Dermis blood vessel endothelial cell (primary cell): ENCODE measurements at regions not wholly inside any gene's neighbourhood (a gene's known extent, or its start where the extent isn't known, plus 50 kb on each side); places are given as distances from the start of the nearest gene placed in this dataset.

ENCODE experiments used
- DNase-seq: peaks from one replicate; pipeline ENCODE4 v3.0.0; 2010

- DNase-seq = no peak
Observed at GRCh38 chr11:45473341-45473895, 187.3 kb upstream of the SYT13 start.

GRCh38 chr11:45472716-45473317 lies 186.7 kb upstream of the SYT13 start:
- no peak for DNase-seq

- DNase-seq = no peak
Observed at GRCh38 chr11:45471266-45471665, 185.1 kb upstream of the SYT13 start.

GRCh38 chr11:45470794-45471167 lies 184.6 kb upstream of the SYT13 start:
- no peak for DNase-seq

GRCh38 chr11:45470151-45470793 lies 184.1 kb upstream of the SYT13 start:
- no peak for DNase-seq

GRCh38 chr11:45468267-45468856 lies 182.2 kb upstream of the SYT13 start:
- DNase-seq = peak; percentile 57

- no peak for DNase-seq
Observed at GRCh38 chr11:45463541-45463940, 177.4 kb upstream of the SYT13 start.

GRCh38 chr11:45461514-45461913 lies 175.4 kb upstream of the SYT13 start:
- DNase-seq = no peak

- DNase-seq = no peak
Observed at GRCh38 chr11:45459491-45459890, 173.3 kb upstream of the SYT13 start.

GRCh38 chr11:45458269-45458668 lies 172.1 kb upstream of the SYT13 start:
- DNase-seq = no peak

GRCh38 chr11:45457649-45458048 lies 171.5 kb upstream of the SYT13 start:
- DNase-seq = no peak

GRCh38 chr11:45456686-45457085 lies 170.5 kb upstream of the SYT13 start:
- no peak for DNase-seq

GRCh38 chr11:45455536-45455935 lies 169.4 kb upstream of the SYT13 start:
- no peak for DNase-seq

- no peak for DNase-seq
Observed at GRCh38 chr11:45454917-45455401, 168.8 kb upstream of the SYT13 start.

- no peak for DNase-seq
Observed at GRCh38 chr11:45453721-45454120, 167.6 kb upstream of the SYT13 start.

- no peak for DNase-seq
Observed at GRCh38 chr11:45451766-45452440, 165.8 kb upstream of the SYT13 start.

- DNase-seq = no peak
Observed at GRCh38 chr11:45450189-45450588, 164.0 kb upstream of the SYT13 start.

GRCh38 chr11:45449036-45449601 lies 163.0 kb upstream of the SYT13 start:
- no peak for DNase-seq

GRCh38 chr11:45448561-45448960 lies 162.4 kb upstream of the SYT13 start:
- no peak for DNase-seq

- no peak for DNase-seq
Observed at GRCh38 chr11:45446998-45447397, 160.9 kb upstream of the SYT13 start.

- DNase-seq = no peak
Observed at GRCh38 chr11:45446434-45446833, 160.3 kb upstream of the SYT13 start.

GRCh38 chr11:45444796-45445195 lies 158.7 kb upstream of the SYT13 start:
- DNase-seq = peak; percentile 5

- DNase-seq = no peak
Observed at GRCh38 chr11:45440111-45440510, 154.0 kb upstream of the SYT13 start.
